NB4 (cell line): ENCODE measurements at regions not wholly inside any gene's neighbourhood (a gene's known extent, or its start where the extent isn't known, plus 50 kb on each side); places are given as distances from the start of the nearest gene placed in this dataset.

Source experiments
- POLR2A ChIP-seq: IDR thresholded peaks from 2 replicates; pipeline ENCODE4 v1.6.1; 2011; ENCODE audit warnings: mild to moderate bottlenecking; ENCODE audit not compliant: insufficient read length; ENCODE audit errors: extremely low read depth
- TF ChIP-seq, protein P1 (sequence below): IDR thresholded peaks from one replicate; pipeline ENCODE4 v1.5.1; 2012; ENCODE audit warnings: low read depth, low read length

DNA sequence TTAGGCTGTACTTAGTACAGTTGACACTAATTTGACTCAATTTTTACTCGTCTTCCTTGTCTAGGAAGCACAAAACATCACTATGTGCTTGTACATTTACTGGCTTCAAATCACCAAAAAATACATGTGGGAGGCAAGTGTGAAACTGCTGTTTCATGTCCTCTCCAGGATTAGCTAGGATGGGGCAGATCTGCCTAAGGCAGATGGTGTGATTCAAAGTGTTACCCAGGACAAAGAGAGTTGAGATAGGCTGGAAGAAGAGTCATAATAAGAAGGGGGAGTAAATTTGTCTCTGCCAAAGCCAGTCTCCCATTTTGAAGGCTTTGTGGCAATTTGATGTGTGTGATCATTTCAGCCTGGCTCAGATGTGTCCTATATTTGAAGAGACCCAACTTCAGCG is 821.6 kb upstream of the ZEB2 start:
- TF ChIP-seq, protein P1, sequence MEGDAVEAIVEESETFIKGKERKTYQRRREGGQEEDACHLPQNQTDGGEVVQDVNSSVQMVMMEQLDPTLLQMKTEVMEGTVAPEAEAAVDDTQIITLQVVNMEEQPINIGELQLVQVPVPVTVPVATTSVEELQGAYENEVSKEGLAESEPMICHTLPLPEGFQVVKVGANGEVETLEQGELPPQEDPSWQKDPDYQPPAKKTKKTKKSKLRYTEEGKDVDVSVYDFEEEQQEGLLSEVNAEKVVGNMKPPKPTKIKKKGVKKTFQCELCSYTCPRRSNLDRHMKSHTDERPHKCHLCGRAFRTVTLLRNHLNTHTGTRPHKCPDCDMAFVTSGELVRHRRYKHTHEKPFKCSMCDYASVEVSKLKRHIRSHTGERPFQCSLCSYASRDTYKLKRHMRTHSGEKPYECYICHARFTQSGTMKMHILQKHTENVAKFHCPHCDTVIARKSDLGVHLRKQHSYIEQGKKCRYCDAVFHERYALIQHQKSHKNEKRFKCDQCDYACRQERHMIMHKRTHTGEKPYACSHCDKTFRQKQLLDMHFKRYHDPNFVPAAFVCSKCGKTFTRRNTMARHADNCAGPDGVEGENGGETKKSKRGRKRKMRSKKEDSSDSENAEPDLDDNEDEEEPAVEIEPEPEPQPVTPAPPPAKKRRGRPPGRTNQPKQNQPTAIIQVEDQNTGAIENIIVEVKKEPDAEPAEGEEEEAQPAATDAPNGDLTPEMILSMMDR, result no peak
- no peak for TF ChIP-seq POLR2A
